Chondrocyte (in vitro differentiated cells): ENCODE measurements at regions not wholly inside any gene's neighbourhood (a gene's known extent, or its start where the extent isn't known, plus 50 kb on each side); places are given as distances from the start of the nearest gene placed in this dataset.

Experiments
- DNase-seq: peaks from one replicate; pipeline ENCODE4 v3.0.0; 2021; ENCODE audit warnings: mixed read lengths, low spot score
- H3K27ac Mint-ChIP-seq: one replicate; pipeline ENCODE4 v1.8.0; 2021; ENCODE audit warnings: mild to moderate bottlenecking, moderate library complexity, mixed read lengths; ENCODE audit not compliant: unreplicated experiment
- H3K27me3 Mint-ChIP-seq: 2 replicates; pipeline ENCODE4 v1.8.0; 2021; ENCODE audit warnings: low read depth, mixed read lengths
- H3K36me3 Mint-ChIP-seq: 2 replicates; pipeline ENCODE4 v1.8.0; 2021; ENCODE audit warnings: low read depth, mixed read lengths
- H3K4me1 Mint-ChIP-seq: 2 replicates; pipeline ENCODE4 v1.8.0; 2021; ENCODE audit warnings: low read depth, mild to moderate bottlenecking, mixed read lengths
- H3K4me3 Mint-ChIP-seq: one replicate; pipeline ENCODE4 v1.8.0; 2021; ENCODE audit warnings: mild to moderate bottlenecking, moderate library complexity, mixed read lengths; ENCODE audit not compliant: unreplicated experiment
- H3K9me3 Mint-ChIP-seq: 2 replicates; pipeline ENCODE4 v1.8.0; 2021; ENCODE audit warnings: low read depth, mixed read lengths
- CTCF ChIP-seq: fragments of 200-600 bp; sonication (generic); IDR thresholded peaks from 2 replicates; pipeline ENCODE4 v1.5.0; 2021; ENCODE audit warnings: antibody characterized with exemption, mild to moderate bottlenecking, moderate library complexity

DNA sequence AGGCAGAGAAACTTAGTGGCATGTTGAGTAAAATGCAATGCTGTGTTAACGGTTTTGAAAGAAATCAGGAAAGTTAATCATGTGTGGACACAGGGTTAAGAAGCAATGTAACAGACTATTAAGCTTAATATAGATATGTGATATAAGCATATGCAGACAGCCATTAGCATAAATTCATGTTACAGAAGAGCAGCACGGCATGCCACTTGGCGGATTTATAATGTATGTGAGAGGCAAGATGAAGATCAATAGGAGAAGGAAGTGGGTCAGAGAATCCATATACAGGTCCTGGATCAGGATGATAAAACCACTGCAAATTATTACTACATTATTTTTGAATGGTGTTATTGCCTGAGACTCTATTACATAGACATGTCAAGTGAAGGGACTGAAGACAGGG lies 694.3 kb downstream of the MCTP2 start:
- no peak for TF ChIP-seq CTCF
- Mint-ChIP-seq H3K27me3 (no peaks in the 10 kb centered on the region), H3K4me3 (no peak overlapping the region), H3K9me3 (no peaks in the 10 kb centered on the region), H3K27ac (no peak overlapping the region), H3K4me1 (peaks cover 27% of the 10 kb centered on the region), H3K36me3 (no peaks in the 10 kb centered on the region)
- DNase-seq, result no peak

GRCh38 chr15:94927003-94927402 lies 695.6 kb downstream of the MCTP2 start:
- Mint-ChIP-seq H3K27me3 (no peaks in the 10 kb centered on the region), H3K36me3 (no peaks in the 10 kb centered on the region), H3K27ac (no peak overlapping the region), H3K4me3 (no peak overlapping the region), H3K4me1 (peaks cover 27% of the 10 kb centered on the region), H3K9me3 (no peaks in the 10 kb centered on the region)
- TF ChIP-seq CTCF, result no peak
- no peak for DNase-seq

- no peak for DNase-seq
- H3K36me3 Mint-ChIP-seq, result no peaks in the 10 kb centered on the region
- H3K4me3 Mint-ChIP-seq, result no peak overlapping the region
- no peak for TF ChIP-seq CTCF
- no peaks in the 10 kb centered on the region for H3K9me3 Mint-ChIP-seq
- peaks cover 27% of the 10 kb centered on the region for H3K4me1 Mint-ChIP-seq
- no peaks in the 10 kb centered on the region for H3K27me3 Mint-ChIP-seq
- no peak overlapping the region for H3K27ac Mint-ChIP-seq
Measured at GRCh38 chr15:94929282-94929681, 697.9 kb downstream of the MCTP2 start.

DNA sequence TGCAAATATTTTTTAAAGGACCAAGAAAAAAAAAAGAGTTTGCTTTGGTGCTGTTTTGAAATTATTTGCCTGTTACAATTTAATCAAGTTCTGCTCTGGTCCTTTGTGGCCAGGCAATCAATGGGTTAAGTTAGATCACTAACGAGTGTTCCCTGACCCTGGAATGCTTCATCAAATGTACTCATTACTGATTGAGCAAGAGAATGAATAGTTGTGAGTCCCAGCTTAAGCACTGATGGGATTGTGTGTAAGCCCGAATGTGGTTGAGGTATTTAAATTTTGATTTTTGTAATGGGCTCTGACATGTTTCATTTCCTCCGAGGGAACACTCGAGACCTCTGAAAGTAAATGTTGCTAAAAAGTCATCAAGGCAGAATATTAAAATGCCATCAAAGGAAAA lies 699.1 kb downstream of the MCTP2 start:
- no peak overlapping the region for H3K27ac Mint-ChIP-seq
- H3K27me3 Mint-ChIP-seq, result no peaks in the 10 kb centered on the region

DNA sequence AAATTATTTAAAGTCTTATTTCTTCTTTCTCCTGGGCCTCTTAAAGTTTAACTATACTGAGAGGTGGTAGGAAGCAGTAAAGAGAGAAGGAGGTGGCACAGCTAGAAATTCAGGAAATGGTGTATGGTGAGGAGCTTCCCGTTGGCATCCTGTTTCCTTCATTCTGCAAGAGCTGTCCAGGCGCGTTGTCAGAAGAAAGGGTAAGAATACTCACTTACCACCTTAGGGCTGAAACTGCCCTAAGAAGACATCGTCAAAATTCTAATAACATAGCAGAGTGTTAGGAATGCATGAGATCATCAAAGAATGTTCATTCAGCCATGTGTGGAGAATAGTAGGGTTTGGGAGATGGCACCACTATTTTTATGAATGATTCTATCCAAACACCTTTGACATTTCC lies 699.6 kb downstream of the MCTP2 start:
- no peaks in the 10 kb centered on the region for H3K36me3 Mint-ChIP-seq
- no peak overlapping the region for H3K27ac Mint-ChIP-seq
- H3K4me3 Mint-ChIP-seq, result no peak overlapping the region
- peaks cover 17% of the 10 kb centered on the region for H3K4me1 Mint-ChIP-seq
- no peaks in the 10 kb centered on the region for H3K27me3 Mint-ChIP-seq
- DNase-seq, result no peak
- no peak for TF ChIP-seq CTCF
- no peaks in the 10 kb centered on the region for H3K9me3 Mint-ChIP-seq

More for the DNA sequence above, 699.1 kb downstream of the MCTP2 start:
- no peak for DNase-seq
- peaks cover 22% of the 10 kb centered on the region for H3K4me1 Mint-ChIP-seq
- no peak for TF ChIP-seq CTCF
- H3K36me3 Mint-ChIP-seq, result no peaks in the 10 kb centered on the region
- no peaks in the 10 kb centered on the region for H3K9me3 Mint-ChIP-seq
- H3K4me3 Mint-ChIP-seq, result no peak overlapping the region
